ENCODE measurements at regions not wholly inside any gene's neighbourhood (a gene's known extent, or its start where the extent isn't known, plus 50 kb on each side); places are given as distances from the start of the nearest gene placed in this dataset.

DNA sequence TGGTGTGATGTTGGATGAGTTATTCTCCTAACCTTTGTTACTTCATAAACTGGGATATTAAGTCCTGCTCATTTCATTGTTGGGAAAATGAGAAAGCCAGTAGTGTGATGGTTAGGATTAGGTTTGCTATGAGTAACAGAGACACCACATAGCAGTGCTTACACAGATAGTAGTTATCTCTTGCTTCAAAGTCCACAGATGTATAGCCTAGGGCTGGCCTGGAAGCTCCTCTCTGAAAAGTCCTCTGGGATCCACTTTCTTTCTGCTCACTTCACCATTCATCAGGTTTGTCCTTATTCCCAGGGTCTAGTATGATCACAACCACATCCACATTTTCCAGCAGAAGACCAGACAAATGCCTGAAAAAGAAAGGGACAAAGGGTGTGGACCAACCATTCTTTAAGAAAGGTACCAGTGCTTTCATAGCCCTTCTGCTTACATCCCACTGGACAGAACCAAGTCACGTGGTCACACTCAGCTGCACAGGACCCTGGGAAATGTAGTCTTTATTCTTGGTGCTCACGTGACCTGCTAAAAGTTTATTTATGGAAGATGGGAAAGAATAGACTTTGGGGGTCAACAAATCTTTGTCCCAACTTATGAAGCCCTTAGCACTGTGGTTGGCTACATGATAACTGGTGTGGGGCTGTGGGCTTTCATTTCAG lies 108.9 kb downstream of the INSIG2 start:
- H3K27me3 ChIP-seq (ENCODE audit: control insufficient read depth, insufficient read depth, low read length): no peaks in the 10 kb centered on the region
- no peak overlapping the region for H3K27ac ChIP-seq (ENCODE audit: low read depth, low read length)
- H3K4me3 ChIP-seq (ENCODE audit: low read length): no peak overlapping the region

GRCh38 chr2:118190474-118190873 lies 102.2 kb downstream of the INSIG2 start:
- Histone ChIP-seq H3K4me3 (ENCODE audit: low read length) (no peak overlapping the region), H3K36me3 (ENCODE audit: control insufficient read depth, insufficient read depth, low read length) (no peaks in the 10 kb centered on the region), H3K27me3 (ENCODE audit: control insufficient read depth, insufficient read depth, low read length) (no peaks in the 10 kb centered on the region), H3K4me1 (ENCODE audit: control insufficient read depth, insufficient read depth, low read length) (no peaks in the 10 kb centered on the region), H3K27ac (ENCODE audit: low read depth, low read length) (no peak overlapping the region), H3K9ac (ENCODE audit: low read length) (no peak overlapping the region)

More for the DNA sequence above, 108.9 kb downstream of the INSIG2 start:
- Histone ChIP-seq H3K36me3 (ENCODE audit: control insufficient read depth, insufficient read depth, low read length) (no peaks in the 10 kb centered on the region), H3K4me1 (ENCODE audit: control insufficient read depth, insufficient read depth, low read length) (no peaks in the 10 kb centered on the region), H3K9ac (ENCODE audit: low read length) (no peak overlapping the region)

DNA sequence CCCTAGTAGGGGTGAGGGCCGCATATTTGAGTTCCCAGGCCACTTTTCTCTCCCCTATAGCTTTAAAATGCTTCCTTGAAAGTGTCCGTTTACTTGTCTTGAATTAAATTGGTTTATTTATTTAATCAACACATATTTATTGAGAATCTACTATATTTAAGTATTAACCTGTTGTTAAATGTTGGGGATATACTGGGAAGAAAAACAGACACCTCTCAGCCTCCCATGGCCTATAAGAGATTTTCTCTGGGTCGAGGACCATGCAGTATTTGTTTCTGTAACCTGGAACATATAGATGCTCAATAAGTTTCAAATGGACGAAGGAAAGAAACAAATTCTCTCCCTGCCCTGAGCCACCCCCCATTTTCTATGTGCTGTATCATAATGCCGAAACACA lies 98.6 kb downstream of the INSIG2 start:
- Histone ChIP-seq H3K36me3 (ENCODE audit: control insufficient read depth, insufficient read depth, low read length) (no peaks in the 10 kb centered on the region), H3K4me1 (ENCODE audit: control insufficient read depth, insufficient read depth, low read length) (no peaks in the 10 kb centered on the region), H3K9ac (ENCODE audit: low read length) (no peak overlapping the region), H3K4me3 (ENCODE audit: low read length) (peak overlapping the region; percentile 65), H3K27ac (ENCODE audit: low read depth, low read length) (peak overlapping the region; percentile 92), H3K27me3 (ENCODE audit: control insufficient read depth, insufficient read depth, low read length) (no peaks in the 10 kb centered on the region)

DNA sequence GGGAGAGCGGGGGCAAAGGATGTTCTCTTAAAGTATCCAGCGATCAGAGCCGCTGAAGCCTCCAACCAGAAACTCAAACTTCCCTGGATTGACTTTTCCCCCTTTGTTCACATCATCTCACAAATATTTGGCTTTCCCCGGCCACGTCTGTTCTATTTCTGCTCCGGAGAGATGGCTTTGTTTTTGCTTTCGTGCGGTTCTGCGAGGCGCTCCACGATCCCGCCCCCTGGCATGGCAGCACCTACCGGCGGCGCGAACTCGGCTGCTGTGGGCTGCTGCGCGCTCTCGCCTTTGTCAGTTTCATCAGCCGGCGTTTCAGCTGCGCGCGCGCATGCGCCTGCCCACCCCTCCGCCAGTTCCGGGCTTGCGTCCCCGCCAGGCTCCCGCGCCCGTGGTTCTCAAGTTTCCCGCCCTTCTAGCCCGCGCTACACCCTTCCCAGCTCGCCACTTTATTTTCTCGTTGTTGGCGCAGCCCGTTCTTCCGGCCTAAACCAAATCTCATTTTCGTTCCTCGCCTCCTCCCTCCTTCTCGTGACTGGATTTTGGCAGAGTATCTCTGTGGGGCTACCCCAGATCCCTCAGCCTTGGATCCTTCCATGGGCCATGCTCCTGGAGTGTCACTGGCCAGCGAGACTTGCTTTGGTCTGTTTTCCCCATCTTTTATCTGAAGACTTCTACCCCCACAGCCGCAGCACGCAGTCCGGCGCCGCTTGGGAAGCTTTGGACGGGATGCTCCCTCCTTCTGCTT lies 98.0 kb downstream of the INSIG2 start:
- Histone ChIP-seq H3K4me3 (ENCODE audit: low read length) (peak overlapping the region; percentile 65), H3K4me1 (ENCODE audit: control insufficient read depth, insufficient read depth, low read length) (no peaks in the 10 kb centered on the region), H3K27ac (ENCODE audit: low read depth, low read length) (peak overlapping the region; percentile 92), H3K9ac (ENCODE audit: low read length) (peak overlapping the region; percentile 13), H3K36me3 (ENCODE audit: control insufficient read depth, insufficient read depth, low read length) (no peaks in the 10 kb centered on the region), H3K27me3 (ENCODE audit: control insufficient read depth, insufficient read depth, low read length) (no peaks in the 10 kb centered on the region)

DNA sequence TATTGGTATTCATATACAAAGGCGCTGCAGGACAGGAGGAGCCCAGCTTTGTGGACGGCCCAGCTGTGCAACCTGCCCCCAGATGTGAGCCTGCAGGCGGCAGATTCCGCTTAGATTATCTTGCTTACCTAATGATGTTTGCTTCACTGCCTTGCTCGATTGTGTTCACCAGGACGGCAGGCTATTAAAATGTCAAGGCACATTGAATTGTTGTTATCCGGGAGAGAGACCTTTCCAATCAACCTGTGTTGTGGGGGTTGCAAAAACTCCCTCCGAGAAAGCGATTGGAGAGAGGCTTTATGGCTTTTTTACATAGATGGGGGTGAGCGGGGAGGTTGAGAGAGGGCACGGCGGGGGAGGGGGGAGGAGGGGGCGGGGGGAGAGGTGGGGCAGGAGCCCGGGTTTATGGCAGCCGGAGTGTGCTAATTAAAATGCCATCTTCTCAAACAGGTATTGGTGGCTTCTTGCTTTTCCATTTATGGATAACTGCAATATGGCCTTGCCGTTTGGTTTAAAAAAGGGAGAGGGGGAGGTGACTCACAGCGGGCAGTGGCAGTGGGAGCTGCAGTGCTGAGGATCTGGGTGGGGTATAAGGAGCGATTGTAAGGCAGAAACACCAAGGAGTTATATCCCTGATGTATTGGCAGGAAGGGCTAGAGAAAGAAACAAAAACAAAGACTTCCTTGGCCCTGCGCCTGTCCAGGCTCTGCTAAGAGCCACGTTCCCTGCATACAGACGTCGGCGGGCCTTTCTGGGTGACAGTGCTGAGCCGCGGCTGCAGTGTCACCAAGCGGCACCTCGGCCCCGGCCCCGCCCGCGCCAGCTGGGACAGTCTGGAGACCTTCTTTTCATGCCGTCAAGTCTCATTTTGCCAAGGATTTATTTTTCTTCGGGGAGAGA lies 97.2 kb downstream of the INSIG2 start:
- no peaks in the 10 kb centered on the region for H3K4me1 ChIP-seq (ENCODE audit: control insufficient read depth, insufficient read depth, low read length)
- H3K9ac ChIP-seq (ENCODE audit: low read length): peak overlapping the region; percentile 13
- H3K36me3 ChIP-seq (ENCODE audit: control insufficient read depth, insufficient read depth, low read length): no peaks in the 10 kb centered on the region
- peak overlapping the region; percentile 65 for H3K4me3 ChIP-seq (ENCODE audit: low read length)
- peak overlapping the region; percentile 92 for H3K27ac ChIP-seq (ENCODE audit: low read depth, low read length)
- H3K27me3 ChIP-seq (ENCODE audit: control insufficient read depth, insufficient read depth, low read length): no peaks in the 10 kb centered on the region

GRCh38 chr2:118183381-118183780 lies 95.1 kb downstream of the INSIG2 start:
- no peaks in the 10 kb centered on the region for H3K27me3 ChIP-seq (ENCODE audit: control insufficient read depth, insufficient read depth, low read length)
- no peak overlapping the region for H3K9ac ChIP-seq (ENCODE audit: low read length)
- no peak overlapping the region for H3K4me3 ChIP-seq (ENCODE audit: low read length)
- H3K27ac ChIP-seq (ENCODE audit: low read depth, low read length): no peak overlapping the region
- H3K4me1 ChIP-seq (ENCODE audit: control insufficient read depth, insufficient read depth, low read length): no peaks in the 10 kb centered on the region
- H3K36me3 ChIP-seq (ENCODE audit: control insufficient read depth, insufficient read depth, low read length): no peaks in the 10 kb centered on the region

DNA sequence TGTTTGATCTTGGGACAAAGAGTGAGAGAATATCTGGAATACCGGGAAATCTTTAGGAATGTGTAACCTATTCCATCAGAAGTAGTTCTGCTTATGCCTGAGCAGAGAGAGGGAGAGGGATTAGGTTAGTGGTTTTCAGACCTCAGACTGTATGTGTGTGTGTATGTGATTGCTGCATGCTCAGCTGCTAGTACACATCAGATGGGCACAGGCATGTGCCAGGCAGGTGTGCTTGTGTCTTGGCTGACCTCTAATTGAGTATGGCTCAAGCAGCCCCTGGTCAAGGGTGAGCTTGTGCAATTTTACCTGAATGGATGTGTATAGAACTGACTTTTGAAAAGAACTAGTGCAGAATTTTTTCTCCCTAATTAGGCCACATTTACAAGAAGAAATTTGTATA lies 91.2 kb downstream of the INSIG2 start:
- Histone ChIP-seq H3K27me3 (ENCODE audit: control insufficient read depth, insufficient read depth, low read length) (no peaks in the 10 kb centered on the region), H3K9ac (ENCODE audit: low read length) (no peak overlapping the region), H3K4me3 (ENCODE audit: low read length) (no peak overlapping the region), H3K27ac (ENCODE audit: low read depth, low read length) (no peak overlapping the region), H3K36me3 (ENCODE audit: control insufficient read depth, insufficient read depth, low read length) (no peaks in the 10 kb centered on the region), H3K4me1 (ENCODE audit: control insufficient read depth, insufficient read depth, low read length) (no peaks in the 10 kb centered on the region)

DNA sequence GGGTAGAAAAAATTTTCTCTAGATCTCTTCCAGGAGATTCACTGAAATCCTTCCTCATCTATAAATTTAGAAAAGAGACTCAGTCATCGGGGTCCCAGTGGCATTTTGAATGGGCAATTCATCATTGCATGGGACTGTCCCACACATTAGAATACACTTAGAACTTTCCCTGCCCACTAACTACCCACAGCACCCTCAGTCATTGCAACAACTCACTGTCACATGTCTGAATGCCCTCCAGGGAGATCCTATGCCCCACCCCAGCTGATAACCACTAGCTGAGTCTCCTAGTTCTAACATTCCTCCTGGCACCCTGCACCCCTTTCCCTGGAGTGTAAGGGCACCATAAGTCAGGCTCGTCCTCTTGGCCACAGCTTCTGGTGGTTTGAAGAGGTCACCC lies 89.6 kb downstream of the INSIG2 start:
- H3K27ac ChIP-seq (ENCODE audit: low read depth, low read length): no peak overlapping the region

DNA sequence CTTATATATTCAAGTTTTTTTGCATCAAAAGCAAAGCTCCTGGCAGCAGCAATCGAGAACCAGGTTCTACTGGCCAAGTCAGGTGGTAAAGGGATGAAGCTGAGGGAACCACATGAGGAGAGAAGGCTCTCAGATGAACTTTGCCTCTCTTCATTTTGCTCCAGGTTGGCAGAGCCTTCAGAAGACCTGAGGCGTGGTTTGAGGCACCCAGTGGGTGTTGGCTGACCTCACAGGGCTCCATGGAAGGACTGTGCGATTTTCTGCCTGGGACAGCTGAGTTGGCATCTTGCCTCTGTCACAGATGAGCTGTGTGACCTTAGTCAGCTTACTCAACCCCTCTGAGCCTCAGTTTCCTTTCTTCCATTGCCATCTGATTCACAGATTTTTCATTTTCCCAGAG lies 89.0 kb downstream of the INSIG2 start:
- H3K36me3 ChIP-seq (ENCODE audit: control insufficient read depth, insufficient read depth, low read length): no peaks in the 10 kb centered on the region
- no peak overlapping the region for H3K27ac ChIP-seq (ENCODE audit: low read depth, low read length)
- H3K4me3 ChIP-seq (ENCODE audit: low read length): no peak overlapping the region
- no peak overlapping the region for H3K9ac ChIP-seq (ENCODE audit: low read length)
- no peaks in the 10 kb centered on the region for H3K4me1 ChIP-seq (ENCODE audit: control insufficient read depth, insufficient read depth, low read length)
- no peaks in the 10 kb centered on the region for H3K27me3 ChIP-seq (ENCODE audit: control insufficient read depth, insufficient read depth, low read length)

More for the DNA sequence above, 89.6 kb downstream of the INSIG2 start:
- H3K36me3 ChIP-seq (ENCODE audit: control insufficient read depth, insufficient read depth, low read length): no peaks in the 10 kb centered on the region
- H3K27me3 ChIP-seq (ENCODE audit: control insufficient read depth, insufficient read depth, low read length): no peaks in the 10 kb centered on the region
- no peak overlapping the region for H3K9ac ChIP-seq (ENCODE audit: low read length)
- H3K4me1 ChIP-seq (ENCODE audit: control insufficient read depth, insufficient read depth, low read length): no peaks in the 10 kb centered on the region
- no peak overlapping the region for H3K4me3 ChIP-seq (ENCODE audit: low read length)

- H3K4me1 ChIP-seq (ENCODE audit: control insufficient read depth, insufficient read depth, low read length): no peaks in the 10 kb centered on the region
- no peaks in the 10 kb centered on the region for H3K36me3 ChIP-seq (ENCODE audit: control insufficient read depth, insufficient read depth, low read length)
- no peak overlapping the region for H3K27ac ChIP-seq (ENCODE audit: low read depth, low read length)
- H3K4me3 ChIP-seq (ENCODE audit: low read length): no peak overlapping the region
- no peaks in the 10 kb centered on the region for H3K27me3 ChIP-seq (ENCODE audit: control insufficient read depth, insufficient read depth, low read length)
- H3K9ac ChIP-seq (ENCODE audit: low read length): no peak overlapping the region
These were observed 88.3 kb downstream of the INSIG2 start for GRCh38 chr2:118176601-118177000.

- Histone ChIP-seq H3K27me3 (ENCODE audit: control insufficient read depth, insufficient read depth, low read length) (no peaks in the 10 kb centered on the region), H3K27ac (ENCODE audit: low read depth, low read length) (no peak overlapping the region), H3K9ac (ENCODE audit: low read length) (no peak overlapping the region), H3K36me3 (ENCODE audit: control insufficient read depth, insufficient read depth, low read length) (no peaks in the 10 kb centered on the region), H3K4me1 (ENCODE audit: control insufficient read depth, insufficient read depth, low read length) (no peaks in the 10 kb centered on the region), H3K4me3 (ENCODE audit: low read length) (no peak overlapping the region)
These were observed 83.3 kb downstream of the INSIG2 start for GRCh38 chr2:118171546-118171945.

DNA sequence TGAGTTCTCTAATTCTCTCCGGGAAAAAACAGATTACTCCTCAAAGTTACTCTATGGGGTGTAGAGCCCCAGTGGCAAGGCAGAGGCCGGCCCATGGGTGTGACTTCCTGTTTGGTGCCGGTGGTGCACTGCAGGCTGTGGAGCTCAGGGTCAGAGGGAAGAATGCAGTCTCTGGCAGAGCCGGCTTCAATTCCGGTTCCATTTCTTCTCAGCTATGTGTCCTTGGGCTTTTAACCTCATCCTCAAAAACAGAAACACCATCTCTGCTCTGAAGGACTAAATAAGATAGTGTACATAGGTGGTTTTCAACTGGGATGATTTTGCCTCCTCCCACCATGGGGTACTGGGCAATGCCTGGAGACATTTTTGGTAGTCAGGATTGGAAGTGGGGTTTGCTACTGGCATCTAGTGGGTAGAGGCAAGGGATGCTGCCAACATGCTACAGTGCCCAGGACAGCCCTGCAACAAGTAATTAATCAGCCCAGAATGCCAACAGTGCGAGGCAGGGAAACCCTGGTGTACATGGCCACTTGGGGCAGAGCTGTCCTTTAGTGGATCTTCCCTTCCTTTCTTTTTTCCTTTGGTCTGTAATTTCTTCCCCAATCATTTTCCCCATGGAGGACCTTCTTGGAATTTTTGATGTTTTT lies 81.2 kb downstream of the INSIG2 start:
- Histone ChIP-seq H3K36me3 (ENCODE audit: control insufficient read depth, insufficient read depth, low read length) (no peaks in the 10 kb centered on the region), H3K4me1 (ENCODE audit: control insufficient read depth, insufficient read depth, low read length) (no peaks in the 10 kb centered on the region), H3K4me3 (ENCODE audit: low read length) (no peak overlapping the region), H3K27ac (ENCODE audit: low read depth, low read length) (no peak overlapping the region), H3K9ac (ENCODE audit: low read length) (no peak overlapping the region), H3K27me3 (ENCODE audit: control insufficient read depth, insufficient read depth, low read length) (no peaks in the 10 kb centered on the region)

Data from rectal smooth muscle tissue (tissue), 1 donor.